ENCODE measurements at regions not wholly inside any gene's neighbourhood (a gene's known extent, or its start where the extent isn't known, plus 50 kb on each side); places are given as distances from the start of the nearest gene placed in this dataset.

DNA sequence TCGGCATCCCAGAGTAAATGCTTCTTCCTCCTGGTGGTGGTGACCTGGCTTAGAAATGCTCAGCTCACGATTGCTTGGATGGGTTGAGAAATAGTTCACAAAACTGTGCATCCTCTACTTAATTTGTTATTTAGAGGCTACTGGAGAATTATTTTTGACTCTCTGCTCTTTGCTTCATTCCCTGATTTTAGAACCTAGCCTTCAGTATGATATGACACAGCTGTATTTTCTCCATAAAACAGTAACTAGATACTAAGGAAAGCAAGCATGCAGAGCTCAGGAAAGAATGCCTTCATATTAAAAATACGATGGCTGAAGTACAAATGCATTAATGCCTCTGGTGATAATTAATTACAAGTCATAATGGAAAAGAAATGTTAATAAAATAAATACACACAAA, 602.0 kb upstream of the COBL start:
- TF ChIP-seq LEF1 (IDR thresholded peaks at IDR 0.05; ENCODE audit: borderline replicate concordance): no peak
- TF ChIP-seq TARDBP (IDR thresholded peaks at IDR 0.05): no peak
- no peak for TF ChIP-seq SUZ12 (IDR thresholded peaks at IDR 0.05)

Data from HEK293T (cell line).